Activated T-helper 2 cell treated with anti-CD3 and anti-CD28 coated beads, Interferon-gamma antibody, Interleukin-2, Interleukin-4, amounts not matched to agents 10 μg/mL and 5 μg/mL and 100 μg/mL, durations not matched to agents 14 hours and 24 hours and 36 hours (primary cell): ENCODE measurements at regions not wholly inside any gene's neighbourhood (a gene's known extent, or its start where the extent isn't known, plus 50 kb on each side); places are given as distances from the start of the nearest gene placed in this dataset.

Experiments
- DNase-seq: peaks from one replicate; pipeline ENCODE4 v3.0.0; 2021; ENCODE audit warnings: low spot score
- H3K27ac Mint-ChIP-seq: one replicate; pipeline ENCODE4 v1.8.0; 2021; ENCODE audit warnings: mixed read lengths
- H3K27me3 Mint-ChIP-seq: one replicate; pipeline ENCODE4 v1.8.0; 2021; ENCODE audit warnings: low read depth, mixed read lengths
- H3K36me3 Mint-ChIP-seq: one replicate; pipeline ENCODE4 v1.8.0; 2021; ENCODE audit warnings: low read depth, mixed read lengths
- H3K4me1 Mint-ChIP-seq: one replicate; pipeline ENCODE4 v1.8.0; 2021; ENCODE audit warnings: low read depth, mixed read lengths
- H3K4me3 Mint-ChIP-seq: one replicate; pipeline ENCODE4 v1.8.0; 2021; ENCODE audit warnings: low read depth, mild to moderate bottlenecking, moderate library complexity, mixed read lengths
- H3K9me3 Mint-ChIP-seq: one replicate; pipeline ENCODE4 v1.8.0; 2021; ENCODE audit warnings: mixed read lengths
- intact Hi-C: fragments of 100-400 bp; cut with micrococcal nuclease; formaldehyde crosslinking; loops from one replicate; pipeline ENCODE4 v1.15.1; 2023

- Mint-ChIP-seq H3K27me3 (peaks cover 4% of the 10 kb centered on the region), H3K36me3 (no peaks in the 10 kb centered on the region), H3K4me3 (no peak overlapping the region), H3K9me3 (no peaks in the 10 kb centered on the region), H3K4me1 (no peaks in the 10 kb centered on the region), H3K27ac (no peak overlapping the region)
- DNase-seq, result no peak
- intact Hi-C loops, result no loop called here
Observed at GRCh38 chr1:88526456-88526855, 157.6 kb upstream of the PKN2 start.

- H3K9me3 Mint-ChIP-seq, result no peaks in the 10 kb centered on the region
- H3K4me3 Mint-ChIP-seq, result no peak overlapping the region
- no peak for DNase-seq
- H3K27ac Mint-ChIP-seq, result no peak overlapping the region
- peaks cover 4% of the 10 kb centered on the region for H3K27me3 Mint-ChIP-seq
- intact Hi-C loops, result no loop called here
- H3K4me1 Mint-ChIP-seq, result no peaks in the 10 kb centered on the region
- no peaks in the 10 kb centered on the region for H3K36me3 Mint-ChIP-seq
Observed at GRCh38 chr1:88528792-88529191, 155.3 kb upstream of the PKN2 start.

DNA sequence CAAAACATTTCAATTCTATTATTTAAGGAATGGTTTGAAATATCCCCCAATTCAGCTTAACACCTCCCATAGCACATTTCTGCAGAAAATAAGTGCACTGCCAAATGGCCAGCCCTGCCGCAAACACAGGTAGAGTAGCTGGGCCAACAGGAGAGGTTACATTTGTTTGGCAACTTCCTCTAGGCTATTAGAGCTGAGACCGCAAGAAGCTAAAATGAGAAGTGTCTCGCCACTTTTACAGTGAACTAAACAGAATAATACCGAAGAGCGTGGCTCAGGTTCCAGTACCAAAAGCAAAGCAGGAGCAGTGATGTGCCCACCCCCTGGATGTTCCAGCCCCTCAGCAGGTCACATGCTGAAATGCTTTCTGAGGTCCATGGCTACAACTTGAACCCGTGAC is 154.5 kb upstream of the PKN2 start:
- no peaks in the 10 kb centered on the region for H3K36me3 Mint-ChIP-seq
- intact Hi-C loops, result no loop called here
- H3K4me3 Mint-ChIP-seq, result no peak overlapping the region
- no peak overlapping the region for H3K27ac Mint-ChIP-seq
- DNase-seq, result no peak
- peaks cover 4% of the 10 kb centered on the region for H3K27me3 Mint-ChIP-seq
- no peaks in the 10 kb centered on the region for H3K4me1 Mint-ChIP-seq
- no peaks in the 10 kb centered on the region for H3K9me3 Mint-ChIP-seq

GRCh38 chr1:88530246-88530645 is 153.8 kb upstream of the PKN2 start:
- Mint-ChIP-seq H3K36me3 (no peaks in the 10 kb centered on the region), H3K27ac (no peak overlapping the region), H3K4me3 (no peak overlapping the region), H3K27me3 (peaks cover 4% of the 10 kb centered on the region), H3K4me1 (no peaks in the 10 kb centered on the region), H3K9me3 (no peaks in the 10 kb centered on the region)
- no peak for DNase-seq
- intact Hi-C loops, result no loop called here

DNA sequence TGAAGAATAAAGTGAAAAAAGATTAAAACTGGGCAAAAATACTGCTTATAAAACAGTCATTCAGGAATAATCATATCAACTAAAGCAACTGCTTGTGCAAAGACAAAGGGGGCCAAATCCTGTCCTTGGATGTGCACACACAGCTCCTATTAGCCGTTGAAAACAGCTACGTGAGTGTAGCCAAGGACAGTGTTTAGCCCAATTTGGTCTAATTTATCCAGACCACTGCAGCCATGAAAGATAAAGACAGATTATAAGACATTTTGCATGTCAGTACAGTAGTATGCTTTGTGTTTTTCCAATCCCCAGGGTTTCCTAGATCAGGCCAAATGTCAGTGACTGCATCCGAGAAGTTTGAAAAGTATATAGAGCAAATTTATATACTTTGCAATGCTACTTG is 146.3 kb upstream of the PKN2 start:
- Mint-ChIP-seq H3K9me3 (no peaks in the 10 kb centered on the region), H3K27me3 (peaks cover 4% of the 10 kb centered on the region), H3K27ac (no peak overlapping the region), H3K36me3 (no peaks in the 10 kb centered on the region), H3K4me1 (no peaks in the 10 kb centered on the region), H3K4me3 (no peak overlapping the region)
- intact Hi-C loops, result no loop called here
- no peak for DNase-seq

- Mint-ChIP-seq H3K36me3 (no peaks in the 10 kb centered on the region), H3K27ac (no peak overlapping the region), H3K27me3 (peaks cover 4% of the 10 kb centered on the region), H3K4me3 (no peak overlapping the region), H3K9me3 (no peaks in the 10 kb centered on the region), H3K4me1 (no peaks in the 10 kb centered on the region)
- no peak for DNase-seq
- intact Hi-C loops, result no loop called here
Observed at GRCh38 chr1:88538222-88538899, 145.7 kb upstream of the PKN2 start.

- intact Hi-C loops, result no loop called here
- Mint-ChIP-seq H3K4me3 (no peak overlapping the region), H3K36me3 (no peaks in the 10 kb centered on the region), H3K9me3 (no peaks in the 10 kb centered on the region), H3K27me3 (peaks cover 4% of the 10 kb centered on the region), H3K4me1 (no peaks in the 10 kb centered on the region), H3K27ac (no peak overlapping the region)
- no peak for DNase-seq
Observed at GRCh38 chr1:88540255-88540654, 143.8 kb upstream of the PKN2 start.

GRCh38 chr1:88541596-88541995 is 142.5 kb upstream of the PKN2 start:
- no peaks in the 10 kb centered on the region for H3K36me3 Mint-ChIP-seq
- H3K27ac Mint-ChIP-seq, result no peak overlapping the region
- H3K27me3 Mint-ChIP-seq, result no peaks in the 10 kb centered on the region
- H3K4me3 Mint-ChIP-seq, result no peak overlapping the region
- no peak for DNase-seq
- intact Hi-C loops, result no loop called here
- no peaks in the 10 kb centered on the region for H3K4me1 Mint-ChIP-seq
- H3K9me3 Mint-ChIP-seq, result no peaks in the 10 kb centered on the region

DNA sequence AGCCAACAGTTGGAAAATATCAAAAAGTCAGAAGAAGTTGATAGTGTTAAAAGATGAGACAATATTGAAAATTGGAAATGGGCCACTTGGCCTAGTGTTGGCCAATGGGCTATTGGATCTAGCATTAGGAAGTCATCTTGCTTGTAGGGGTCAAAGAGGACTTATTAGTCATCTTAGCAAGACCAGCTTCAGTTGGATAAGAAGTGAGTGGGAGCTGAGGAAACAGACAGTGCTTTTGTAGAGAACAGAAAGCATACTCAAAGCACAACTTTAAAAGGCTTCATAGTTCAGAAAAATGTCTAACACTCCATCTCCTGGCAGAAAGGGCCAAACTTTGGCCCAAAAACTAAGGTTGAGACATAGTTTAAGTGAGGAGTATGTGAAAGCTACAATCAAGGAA is 139.9 kb upstream of the PKN2 start:
- Mint-ChIP-seq H3K4me1 (no peaks in the 10 kb centered on the region), H3K4me3 (no peak overlapping the region), H3K27me3 (no peaks in the 10 kb centered on the region), H3K36me3 (no peaks in the 10 kb centered on the region), H3K9me3 (no peaks in the 10 kb centered on the region), H3K27ac (no peak overlapping the region)
- intact Hi-C loops, result no loop called here
- no peak for DNase-seq

DNA sequence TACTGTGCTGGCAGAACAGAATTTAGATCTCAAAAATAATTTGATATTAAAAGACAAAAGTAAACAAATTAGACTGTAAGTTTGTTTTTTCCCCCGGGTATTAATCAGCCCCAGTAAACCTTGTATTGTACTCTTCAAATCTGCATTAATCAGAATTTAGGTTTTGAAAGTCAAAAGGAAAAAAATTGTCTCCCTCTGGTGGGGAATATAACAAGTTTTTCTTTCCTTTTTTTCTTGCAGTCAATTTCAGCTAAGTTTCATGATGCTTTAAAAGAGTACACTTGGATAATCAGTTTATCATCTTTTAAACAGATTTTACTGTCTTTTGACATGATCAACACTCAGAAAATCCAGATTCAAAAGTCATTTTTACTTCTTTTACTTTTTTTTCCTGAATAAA is 134.5 kb upstream of the PKN2 start:
- intact Hi-C loops, result no loop called here

GRCh38 chr1:88552226-88552625 is 131.8 kb upstream of the PKN2 start:
- DNase-seq, result no peak
- H3K4me1 Mint-ChIP-seq, result no peaks in the 10 kb centered on the region
- H3K27me3 Mint-ChIP-seq, result no peaks in the 10 kb centered on the region
- no peaks in the 10 kb centered on the region for H3K9me3 Mint-ChIP-seq
- no peak overlapping the region for H3K27ac Mint-ChIP-seq
- no peak overlapping the region for H3K4me3 Mint-ChIP-seq
- no peaks in the 10 kb centered on the region for H3K36me3 Mint-ChIP-seq
- intact Hi-C loops, result no loop called here

More for the DNA sequence above, 134.5 kb upstream of the PKN2 start:
- Mint-ChIP-seq H3K4me3 (no peak overlapping the region), H3K9me3 (no peaks in the 10 kb centered on the region), H3K4me1 (no peaks in the 10 kb centered on the region), H3K27me3 (no peaks in the 10 kb centered on the region), H3K36me3 (no peaks in the 10 kb centered on the region), H3K27ac (no peak overlapping the region)
- no peak for DNase-seq

- intact Hi-C loops, result no loop called here
Observed at GRCh38 chr1:88557014-88557413, 127.1 kb upstream of the PKN2 start.

GRCh38 chr1:88560621-88561020 is 123.5 kb upstream of the PKN2 start:
- H3K27ac Mint-ChIP-seq, result no peak overlapping the region
- H3K27me3 Mint-ChIP-seq, result peaks cover 3% of the 10 kb centered on the region
- no peak for DNase-seq
- no peaks in the 10 kb centered on the region for H3K9me3 Mint-ChIP-seq
- no peaks in the 10 kb centered on the region for H3K36me3 Mint-ChIP-seq
- no peak overlapping the region for H3K4me3 Mint-ChIP-seq
- intact Hi-C loops, result no loop called here
- no peaks in the 10 kb centered on the region for H3K4me1 Mint-ChIP-seq

More at GRCh38 chr1:88557014-88557413, 127.1 kb upstream of the PKN2 start:
- Mint-ChIP-seq H3K27me3 (no peaks in the 10 kb centered on the region), H3K27ac (no peak overlapping the region), H3K4me3 (no peak overlapping the region), H3K4me1 (no peaks in the 10 kb centered on the region), H3K36me3 (no peaks in the 10 kb centered on the region), H3K9me3 (no peaks in the 10 kb centered on the region)
- DNase-seq, result no peak

DNA sequence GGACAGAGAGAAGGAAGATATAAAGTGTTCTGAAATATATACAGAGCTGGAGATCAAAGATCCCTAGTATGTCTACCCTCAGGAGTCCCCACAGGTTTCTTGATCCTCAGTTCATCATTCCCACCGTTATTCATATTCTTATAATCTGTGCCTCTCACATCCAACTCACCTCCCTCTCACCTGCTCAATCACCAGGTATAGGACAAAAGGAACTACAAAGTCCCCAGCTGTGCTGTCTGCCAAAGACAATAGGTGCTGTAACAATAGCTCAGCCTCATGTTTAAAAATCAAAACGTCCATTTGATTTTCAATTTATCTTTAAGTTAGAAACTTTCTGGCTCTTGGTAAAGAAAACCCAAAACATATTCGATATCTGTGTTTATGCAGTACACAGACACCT is 121.1 kb upstream of the PKN2 start:
- Mint-ChIP-seq H3K4me3 (no peak overlapping the region), H3K9me3 (no peaks in the 10 kb centered on the region), H3K36me3 (no peaks in the 10 kb centered on the region), H3K27me3 (peaks cover 3% of the 10 kb centered on the region), H3K27ac (no peak overlapping the region), H3K4me1 (no peaks in the 10 kb centered on the region)
- DNase-seq, result no peak
- intact Hi-C loops, result no loop called here
